Endothelial cell of umbilical vein (primary cell): ENCODE measurements at regions not wholly inside any gene's neighbourhood (a gene's known extent, or its start where the extent isn't known, plus 50 kb on each side); places are given as distances from the start of the nearest gene placed in this dataset.

Experiments
- BruUV-seq: library from RNA; stranded (reverse); fragments of 400-500 nt; replicated peaks from 2 replicates; lab custom pipeline; 2021; lab: Mats Ljungman, UMichigan
- CTCF ChIA-PET: fragments of 300-600, 350-600 bp; sonication (Branson Sonifier 250); formaldehyde crosslinking; loops from one replicate; lab custom pipeline; 2021; ENCODE audit warnings: antibody characterized with exemption, inconsistent platforms; lab: Charles Lee
- POLR2A ChIA-PET: fragments of 300-600, 350-600 bp; sonication (Branson Sonifier 250); formaldehyde crosslinking; loops from one replicate; lab custom pipeline; 2021; ENCODE audit warnings: antibody characterized with exemption, inconsistent platforms; lab: Charles Lee
- DNase-seq: peaks from one replicate; pipeline ENCODE4 v3.0.0-alpha.2; 2011; ENCODE audit warnings: low read depth, low spot score
- FAIRE-seq: peaks from 2 replicates; lab custom pipeline; 2011; peaks lifted over from hg19 to GRCh38; lab: Jason Lieb, UNC
- H2AFZ ChIP-seq: 2 replicates; pipeline ENCODE4 v1.6.0; 2012; ENCODE audit warnings: low read depth, low read length, control low read depth, inconsistent platforms
- H3K27ac ChIP-seq: 2 replicates; pipeline ENCODE4 v1.5.1; 2011; ENCODE audit warnings: low read depth, mild to moderate bottlenecking, control low read depth, low read length, moderate library complexity; ENCODE audit not compliant: insufficient read depth
- H3K27me3 ChIP-seq, 2 experiments: 2 replicates each; pipeline versions ENCODE4 v1.6.0 to v1.6.1; 2011; ENCODE audit warnings: low read length in 2 of 2, mixed read lengths in 1 of 2; ENCODE audit not compliant: control insufficient read depth in 2 of 2, insufficient read depth in 2 of 2
- H3K36me3 ChIP-seq, 2 experiments: 2 replicates in 1 of 2; 3 replicates in 1 of 2; pipeline ENCODE4 v1.5.1; 2011; ENCODE audit warnings: low read length in 2 of 2, mild to moderate bottlenecking in 1 of 2, moderate library complexity in 1 of 2; ENCODE audit not compliant: control insufficient read depth in 2 of 2, insufficient read depth in 2 of 2; ENCODE audit errors: extremely low read depth in 1 of 2
- H3K4me1 ChIP-seq: 3 replicates; pipeline ENCODE4 v1.5.1; 2011; ENCODE audit warnings: mild to moderate bottlenecking, low read length; ENCODE audit not compliant: control insufficient read depth, insufficient read depth; ENCODE audit errors: extremely low read depth
- H3K4me2 ChIP-seq: 2 replicates; pipeline ENCODE4 v1.6.1; 2011; ENCODE audit warnings: low read length, control low read depth, mixed read lengths; ENCODE audit not compliant: insufficient read depth
- H3K4me3 ChIP-seq, 3 experiments: fragments of 200-600 bp in 1 of 3; sonication (generic), shearing (Covaris generic) in 1 of 3; replicated peaks in 1 of 3; 2 replicates each; pipeline ENCODE4 v1.5.1; 2011 to 2016; ENCODE audit warnings: control low read depth in 3 of 3, low read length in 3 of 3, mild to moderate bottlenecking in 2 of 3, inconsistent platforms in 1 of 3, low read depth in 1 of 3, moderate library complexity in 1 of 3; ENCODE audit not compliant: insufficient read depth in 1 of 3
- H3K79me2 ChIP-seq: 2 replicates; pipeline ENCODE4 v1.6.0; 2012; ENCODE audit warnings: low read length, inconsistent platforms; ENCODE audit not compliant: control insufficient read depth, insufficient read depth
- H3K9ac ChIP-seq: replicated peaks from 2 replicates; pipeline ENCODE3; 2011; ENCODE audit warnings: low read length, control low read depth; ENCODE audit not compliant: insufficient read depth; ENCODE audit errors: extremely low read depth
- H3K9me1 ChIP-seq: replicated peaks from 3 replicates; pipeline ENCODE4 v1.6.0; 2011; ENCODE audit warnings: mild to moderate bottlenecking, low read length; ENCODE audit not compliant: control insufficient read depth, insufficient read depth; ENCODE audit errors: extremely low read depth
- H3K9me3 ChIP-seq: replicated peaks from 2 replicates; pipeline ENCODE4 v1.5.1; 2012; ENCODE audit warnings: low read length, inconsistent platforms; ENCODE audit not compliant: control insufficient read depth, insufficient read depth
- H4K20me1 ChIP-seq: replicated peaks from 2 replicates; pipeline ENCODE3; 2011; ENCODE audit warnings: mild to moderate bottlenecking, low read length; ENCODE audit not compliant: control insufficient read depth, insufficient read depth; ENCODE audit errors: extremely low read depth
- CTCF ChIP-seq, 2 donors: IDR thresholded peaks; 1 replicate in 1 of 2; 2 replicates in 1 of 2; pipeline ENCODE4 v1.5.1; 2011; ENCODE audit warnings: low read length in 2 of 2, mild to moderate bottlenecking in 2 of 2, moderate library complexity in 2 of 2, control low read depth in 1 of 2, inconsistent platforms in 1 of 2, low read depth in 1 of 2; ENCODE audit not compliant: insufficient read depth in 1 of 2; ENCODE audit errors: extremely low read depth in 1 of 2
- EZH2 ChIP-seq: IDR thresholded peaks from 2 replicates; pipeline ENCODE4 v1.6.1; 2012; ENCODE audit warnings: borderline replicate concordance, low read depth, mild to moderate bottlenecking, moderate library complexity, low read length, inconsistent platforms; ENCODE audit not compliant: severe bottlenecking
- FOS ChIP-seq: IDR thresholded peaks from 2 replicates; pipeline ENCODE4 v1.6.1; 2011; ENCODE audit warnings: mild to moderate bottlenecking, low read length, moderate library complexity, borderline replicate concordance; ENCODE audit not compliant: insufficient read depth
- GATA2 ChIP-seq: IDR thresholded peaks from 2 replicates; pipeline ENCODE4 v1.7.0; 2011; ENCODE audit warnings: low read depth, mild to moderate bottlenecking, moderate library complexity, mixed read lengths, low read length; ENCODE audit not compliant: insufficient read length, insufficient read depth
- JUN ChIP-seq: IDR thresholded peaks from 2 replicates; pipeline ENCODE4 v1.6.1; 2011; ENCODE audit warnings: borderline replicate concordance, low read depth; ENCODE audit not compliant: insufficient read length, insufficient read depth
- MAX ChIP-seq: IDR thresholded peaks from 2 replicates; pipeline ENCODE4 v1.6.1; 2011; ENCODE audit not compliant: insufficient read depth, insufficient read length
- MYC ChIP-seq: IDR thresholded peaks from one replicate; pipeline ENCODE4 v1.6.1; 2011; ENCODE audit warnings: mild to moderate bottlenecking, low read depth, low read length
- POLR2A ChIP-seq: IDR thresholded peaks from 2 replicates; pipeline ENCODE4 v1.6.1; 2012; ENCODE audit warnings: low read depth, mild to moderate bottlenecking, control low read depth, low read length
- POLR2AphosphoS5 ChIP-seq: IDR thresholded peaks from 2 replicates; pipeline ENCODE4 v1.6.1; 2012; ENCODE audit warnings: low read depth, mild to moderate bottlenecking, control low read depth, low read length, moderate library complexity; ENCODE audit not compliant: insufficient read depth
- dilution Hi-C: fragments of 300-500 bp; cut with MboI; formaldehyde crosslinking; loops from one replicate; pipeline ENCODE4 v1.15.0; 2019; ENCODE audit warnings: low sequenced_read_pairs; ENCODE audit not compliant: extremely low pct_ligation_motif_present
- intact Hi-C: fragments of 100-400 bp; cut with micrococcal nuclease; formaldehyde crosslinking; loops from one replicate; pipeline ENCODE4 v1.10.0; 2022

- Histone ChIP-seq H3K9me3 (peaks cover 3% of the 10 kb centered on the region), H2AFZ (no peak overlapping the region), H3K36me3 (no peaks in the 10 kb centered on the region), H4K20me1 (no peaks in the 10 kb centered on the region), H3K27ac (no peak overlapping the region), H3K27me3 (no peaks in the 10 kb centered on the region), H3K79me2 (no peaks in the 10 kb centered on the region), H3K9ac (no peak overlapping the region), H3K9me1 (no peaks in the 10 kb centered on the region), H3K4me3 (no peak overlapping the region), H3K4me2 (no peak overlapping the region), H3K4me1 (no peaks in the 10 kb centered on the region)
- no TSS peak for BruUV-seq
- POLR2A ChIA-PET, result no interaction called here
- no peak for DNase-seq
- TF ChIP-seq EZH2 (no peak), GATA2 (no peak), CTCF (IDR thresholded peaks at IDR 0.05; ENCODE audit: extremely low read depth in 1 of 2, insufficient read depth in 1 of 2, low read depth in 1 of 2, low read length in 2 of 2) (no peak), POLR2A (no peak), MAX (no peak), POLR2AphosphoS5 (no peak), MYC (no peak), JUN (no peak), FOS (no peak)
- CTCF ChIA-PET, result no interaction called here
- FAIRE-seq, result no peak
- dilution Hi-C loops, result no loop called here
- intact Hi-C loops, result no loop called here
Observed at GRCh38 chr2:107412209-107412904, 414.3 kb upstream of the RGPD4 start.
